K562 (cell line): ENCODE measurements at regions not wholly inside any gene's neighbourhood (a gene's known extent, or its start where the extent isn't known, plus 50 kb on each side); places are given as distances from the start of the nearest gene placed in this dataset.

ENCODE experiments used
- FOXK2 ChIP-seq, 2 experiments: fragments of 450-650 bp; IDR thresholded peaks in 1 of 2; conservative IDR thresholded peaks in 1 of 2; 2 replicates each; pipeline ENCODE4 v1.6.1; 2016; ENCODE audit warnings: low read depth in 2 of 2, mild to moderate bottlenecking in 1 of 2
- SETDB1 ChIP-seq: IDR thresholded peaks from one replicate; pipeline ENCODE4 v1.6.1; 2012; ENCODE audit warnings: low read length, control low read depth, inconsistent platforms
- SRF ChIP-seq, 2 experiments: fragments of 250-450, 450-650 bp in 1 of 2; sonication (Bioruptor Pico) in 1 of 2; sonication (generic) in 1 of 2; formaldehyde crosslinking; IDR thresholded peaks; 2 replicates each; pipeline versions ENCODE4 v1.5.0 to v1.5.1; 2020 to 2022; ENCODE audit warnings: mild to moderate bottlenecking in 1 of 2, missing genetic modification reagents in 1 of 2
- TCF7 ChIP-seq: sonication (generic); IDR thresholded peaks from 2 replicates; pipeline ENCODE4 v1.6.1; 2016; ENCODE audit warnings: antibody characterized with exemption, borderline replicate concordance
- ZKSCAN3 ChIP-seq: fragments of 250-450 bp; sonication (Bioruptor Pico); IDR thresholded peaks from 2 replicates; pipeline ENCODE4 v1.4.0; 2020
- ZNF316 ChIP-seq: fragments of 450-650 bp; IDR thresholded peaks from 2 replicates; pipeline ENCODE4 v1.6.1; 2016
- ZNF436 ChIP-seq: fragments of 250-450, 450-650 bp; sonication (Bioruptor Pico); formaldehyde crosslinking; IDR thresholded peaks from 2 replicates; pipeline ENCODE4 v1.7.0; 2020; ENCODE audit warnings: mild to moderate bottlenecking
- TF ChIP-seq, protein P1 (sequence below): sonication (generic); formaldehyde crosslinking; IDR thresholded peaks from 2 replicates; pipeline ENCODE4 v1.8.1; 2023; ENCODE audit warnings: mild to moderate bottlenecking, missing genetic modification reagents
- TF ChIP-seq, protein P2 (sequence below): fragments of 450-650 bp; IDR thresholded peaks from 2 replicates; pipeline ENCODE4 v1.6.1; 2014; ENCODE audit warnings: low read depth, mild to moderate bottlenecking, moderate library complexity, borderline replicate concordance
- TF ChIP-seq, protein P3 (sequence below): sonication (generic); formaldehyde crosslinking; IDR thresholded peaks from 2 replicates; pipeline ENCODE4 v1.8.0; 2022; ENCODE audit warnings: missing genetic modification reagents, mild to moderate bottlenecking, moderate library complexity, borderline replicate concordance

DNA sequence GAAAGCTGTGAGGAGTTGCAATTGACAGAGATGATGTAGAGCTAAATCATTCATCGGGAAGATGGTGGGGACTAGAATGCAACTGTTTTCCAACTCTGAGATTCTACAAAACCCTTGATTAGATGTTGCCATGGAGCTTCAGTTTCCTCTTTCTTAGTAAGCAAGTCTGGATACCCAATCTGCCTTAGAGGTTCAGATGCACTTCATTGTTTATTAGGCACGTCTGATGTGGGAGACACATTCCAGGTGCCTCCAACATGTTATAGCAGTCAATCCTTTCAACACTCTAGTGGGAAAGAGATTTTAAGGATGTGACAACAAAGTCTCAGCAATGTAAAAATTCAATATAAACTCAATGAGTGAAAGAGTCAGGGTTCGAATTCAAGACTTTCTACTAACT, 291.3 kb upstream of the PHYHIPL start:
- TF ChIP-seq SETDB1 (no peak), ZNF316 (no peak), SRF (CRISPR knock-in tag; IDR thresholded peaks at IDR 0.05) (no peak), TCF7 (no peak), ZKSCAN3 (CRISPR knock-in tag) (no peak), ZNF436 (CRISPR knock-in tag) (no peak), FOXK2 (conservative IDR thresholded peaks at IDR 0.05 in 1 of 2, IDR thresholded peaks at IDR 0.05 in 1 of 2; ENCODE audit: low read depth in 2 of 2) (no peak)
- TF ChIP-seq, protein P1, sequence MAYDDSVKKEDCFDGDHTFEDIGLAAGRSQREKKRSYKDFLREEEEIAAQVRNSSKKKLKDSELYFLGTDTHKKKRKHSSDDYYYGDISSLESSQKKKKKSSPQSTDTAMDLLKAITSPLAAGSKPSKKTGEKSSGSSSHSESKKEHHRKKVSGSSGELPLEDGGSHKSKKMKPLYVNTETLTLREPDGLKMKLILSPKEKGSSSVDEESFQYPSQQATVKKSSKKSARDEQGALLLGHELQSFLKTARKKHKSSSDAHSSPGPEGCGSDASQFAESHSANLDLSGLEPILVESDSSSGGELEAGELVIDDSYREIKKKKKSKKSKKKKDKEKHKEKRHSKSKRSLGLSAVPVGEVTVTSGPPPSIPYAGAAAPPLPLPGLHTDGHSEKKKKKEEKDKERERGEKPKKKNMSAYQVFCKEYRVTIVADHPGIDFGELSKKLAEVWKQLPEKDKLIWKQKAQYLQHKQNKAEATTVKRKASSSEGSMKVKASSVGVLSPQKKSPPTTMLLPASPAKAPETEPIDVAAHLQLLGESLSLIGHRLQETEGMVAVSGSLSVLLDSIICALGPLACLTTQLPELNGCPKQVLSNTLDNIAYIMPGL, result no peak
- TF ChIP-seq, protein P2, sequence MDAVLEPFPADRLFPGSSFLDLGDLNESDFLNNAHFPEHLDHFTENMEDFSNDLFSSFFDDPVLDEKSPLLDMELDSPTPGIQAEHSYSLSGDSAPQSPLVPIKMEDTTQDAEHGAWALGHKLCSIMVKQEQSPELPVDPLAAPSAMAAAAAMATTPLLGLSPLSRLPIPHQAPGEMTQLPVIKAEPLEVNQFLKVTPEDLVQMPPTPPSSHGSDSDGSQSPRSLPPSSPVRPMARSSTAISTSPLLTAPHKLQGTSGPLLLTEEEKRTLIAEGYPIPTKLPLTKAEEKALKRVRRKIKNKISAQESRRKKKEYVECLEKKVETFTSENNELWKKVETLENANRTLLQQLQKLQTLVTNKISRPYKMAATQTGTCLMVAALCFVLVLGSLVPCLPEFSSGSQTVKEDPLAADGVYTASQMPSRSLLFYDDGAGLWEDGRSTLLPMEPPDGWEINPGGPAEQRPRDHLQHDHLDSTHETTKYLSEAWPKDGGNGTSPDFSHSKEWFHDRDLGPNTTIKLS, result no peak
- TF ChIP-seq, protein P3, sequence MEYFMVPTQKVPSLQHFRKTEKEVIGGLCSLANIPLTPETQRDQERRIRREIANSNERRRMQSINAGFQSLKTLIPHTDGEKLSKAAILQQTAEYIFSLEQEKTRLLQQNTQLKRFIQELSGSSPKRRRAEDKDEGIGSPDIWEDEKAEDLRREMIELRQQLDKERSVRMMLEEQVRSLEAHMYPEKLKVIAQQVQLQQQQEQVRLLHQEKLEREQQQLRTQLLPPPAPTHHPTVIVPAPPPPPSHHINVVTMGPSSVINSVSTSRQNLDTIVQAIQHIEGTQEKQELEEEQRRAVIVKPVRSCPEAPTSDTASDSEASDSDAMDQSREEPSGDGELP (CRISPR knock-in tag), result no peak
